GM18499 (cell line): ENCODE measurements at regions not wholly inside any gene's neighbourhood (a gene's known extent, or its start where the extent isn't known, plus 50 kb on each side); places are given as distances from the start of the nearest gene placed in this dataset.

Source experiments
- ATAC-seq: cut with Tn5 transposase; IDR thresholded peaks from one replicate; pipeline ENCODE4 v1.9.1; 2021; ENCODE audit warnings: moderate number of reproducible peaks; ENCODE audit not compliant: insufficient read depth, unreplicated experiment

DNA sequence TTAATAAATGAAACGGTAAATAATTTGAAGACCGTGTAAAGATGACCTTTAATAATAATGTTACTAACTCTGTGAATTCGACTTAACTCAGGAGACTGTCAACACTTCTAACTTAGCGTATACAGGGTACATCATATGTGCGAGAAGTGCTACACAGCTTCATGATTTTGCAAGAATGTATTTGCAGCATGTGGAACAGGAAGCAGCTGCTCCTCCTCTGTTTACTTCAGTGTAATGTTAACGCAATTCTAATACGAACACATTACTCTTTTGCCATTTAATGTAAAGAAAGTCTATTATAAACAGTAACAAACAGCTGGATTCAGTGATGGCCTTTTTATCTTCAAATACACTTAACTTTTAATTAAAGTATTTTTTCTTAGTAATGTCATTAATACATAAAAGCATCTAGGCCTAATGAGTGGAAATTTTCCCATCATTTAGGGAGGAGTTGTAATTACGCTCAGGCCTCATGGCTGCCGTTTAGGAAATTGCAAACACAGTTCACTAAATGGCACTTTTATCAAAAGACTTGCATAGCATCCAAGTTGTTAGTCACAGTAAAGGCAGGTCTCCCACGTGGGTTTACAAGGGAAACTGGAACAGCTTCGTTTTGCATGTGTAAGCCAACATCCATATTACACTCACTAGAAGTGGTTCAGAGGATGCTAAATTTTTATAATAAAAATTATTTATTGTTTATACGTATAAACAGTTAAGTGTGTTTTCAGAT is 635.7 kb downstream of the FBXO15 start:
- no peak for ATAC-seq

DNA sequence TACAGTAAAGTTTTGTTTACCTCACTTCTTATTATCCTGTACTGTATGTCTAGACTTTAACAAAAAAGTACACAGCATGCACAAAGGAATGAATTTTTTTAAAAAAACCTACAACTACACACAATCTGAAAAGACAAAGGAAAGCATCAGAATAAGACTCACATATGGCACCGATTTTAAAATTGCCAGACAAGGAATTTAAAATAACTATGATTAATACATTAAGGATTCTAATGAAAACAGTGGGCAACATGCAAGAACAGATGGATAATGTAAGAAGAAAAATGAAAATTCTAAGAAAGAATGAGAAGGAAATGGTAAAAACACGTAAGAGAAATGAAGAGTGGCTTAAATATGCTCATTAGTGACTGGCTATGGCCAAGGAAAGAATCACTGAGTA is 638.2 kb downstream of the FBXO15 start:
- ATAC-seq, result no peak

GRCh38 chr18:73503326-73503725 is 635.5 kb upstream of the NETO1 start:
- ATAC-seq, result no peak

- no peak for ATAC-seq
Measured at GRCh38 chr18:73487966-73488365, 620.2 kb upstream of the NETO1 start.

- no peak for ATAC-seq
Measured at GRCh38 chr18:73485166-73485565, 617.4 kb upstream of the NETO1 start.

- ATAC-seq, result no peak
Measured at GRCh38 chr18:73482901-73483300, 615.1 kb upstream of the NETO1 start.

DNA sequence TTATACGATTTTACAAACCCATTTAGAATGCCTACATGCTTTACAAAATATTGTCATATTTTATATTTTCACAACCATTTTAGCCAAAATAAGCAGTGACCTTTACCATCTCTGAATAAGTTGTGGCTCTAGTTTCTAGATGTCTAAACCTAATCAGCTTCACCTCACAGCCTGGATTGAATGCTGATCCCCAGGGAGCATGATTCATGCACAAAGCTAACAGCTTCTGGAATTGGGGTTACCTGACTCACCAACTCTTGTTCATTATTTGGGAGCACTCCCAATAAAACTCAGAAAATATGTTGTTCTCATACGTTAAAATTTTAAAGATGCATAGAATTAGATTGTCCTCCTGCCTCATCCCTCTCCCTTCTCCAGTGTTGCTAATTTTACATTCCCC is 611.7 kb upstream of the NETO1 start:
- no peak for ATAC-seq

DNA sequence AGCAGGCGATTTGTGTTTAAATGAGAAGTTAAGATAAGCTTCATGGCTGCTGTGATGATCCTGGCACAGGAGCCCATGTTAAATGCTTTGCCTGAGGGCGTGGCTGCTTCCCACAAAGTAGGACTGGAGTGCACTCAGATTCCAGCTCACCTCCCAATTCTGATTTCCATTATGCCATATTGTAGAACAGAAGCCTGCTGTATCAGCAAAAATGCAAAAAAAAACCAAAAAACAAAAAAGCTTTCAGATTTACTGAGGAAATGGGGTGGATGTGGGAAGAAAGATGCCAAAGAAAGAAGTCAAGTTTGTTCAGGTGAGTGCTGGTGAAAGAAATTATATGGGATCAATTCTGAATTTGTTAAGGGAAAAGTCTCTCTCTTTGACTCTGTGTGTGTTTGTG is 610.4 kb upstream of the NETO1 start:
- ATAC-seq, result no peak

DNA sequence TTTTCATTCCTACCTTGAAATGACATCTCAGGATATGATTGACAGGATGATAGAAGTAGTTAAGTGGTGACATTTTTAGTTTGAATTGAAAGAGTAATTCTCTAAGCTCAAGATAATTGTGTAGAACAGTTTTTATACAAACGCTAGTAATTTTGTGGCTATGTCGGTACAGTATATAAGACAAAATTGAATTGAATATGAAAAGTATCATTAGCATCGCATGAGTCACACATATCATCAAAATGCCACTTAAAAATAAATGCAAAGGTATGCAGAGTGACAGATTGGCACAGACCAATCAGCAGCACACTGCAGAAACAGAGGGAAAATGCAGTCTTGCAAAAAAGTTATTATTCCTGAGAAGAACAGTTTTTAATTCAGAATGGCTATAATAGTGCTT is 608.2 kb upstream of the NETO1 start:
- no peak for ATAC-seq

DNA sequence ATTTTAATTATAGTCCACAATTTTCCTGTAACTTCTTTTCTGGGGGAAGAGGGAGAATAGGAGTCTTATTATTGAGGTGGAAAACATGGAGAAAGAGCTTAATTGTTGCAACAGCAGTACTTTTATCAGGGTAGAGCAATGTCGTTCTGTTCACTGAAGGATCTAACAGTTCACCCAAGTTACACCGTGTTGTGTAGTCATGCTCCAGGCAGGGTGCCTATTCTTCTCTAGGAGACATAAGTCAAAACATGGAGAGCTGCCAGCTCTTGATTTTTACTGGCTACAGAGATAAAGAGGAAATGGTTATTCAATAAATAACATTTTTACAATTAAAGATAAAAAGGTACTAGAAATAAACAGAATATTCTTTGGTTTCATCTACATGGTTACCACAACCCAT is 594.3 kb upstream of the NETO1 start:
- ATAC-seq, result no peak

DNA sequence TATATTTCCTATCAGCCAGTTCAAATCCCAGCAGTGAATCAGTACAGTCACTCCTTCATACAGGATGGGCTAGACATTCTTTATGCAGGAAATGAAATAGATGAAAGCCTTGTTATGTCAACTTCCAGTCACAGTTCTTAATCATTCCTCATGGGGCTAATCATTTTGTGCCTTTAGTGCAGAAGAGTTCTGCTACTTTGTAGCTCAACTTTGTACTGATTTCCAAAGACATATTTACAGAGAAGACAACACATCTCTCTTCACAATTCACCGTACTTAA is 593.9 kb upstream of the NETO1 start:
- ATAC-seq, result no peak

DNA sequence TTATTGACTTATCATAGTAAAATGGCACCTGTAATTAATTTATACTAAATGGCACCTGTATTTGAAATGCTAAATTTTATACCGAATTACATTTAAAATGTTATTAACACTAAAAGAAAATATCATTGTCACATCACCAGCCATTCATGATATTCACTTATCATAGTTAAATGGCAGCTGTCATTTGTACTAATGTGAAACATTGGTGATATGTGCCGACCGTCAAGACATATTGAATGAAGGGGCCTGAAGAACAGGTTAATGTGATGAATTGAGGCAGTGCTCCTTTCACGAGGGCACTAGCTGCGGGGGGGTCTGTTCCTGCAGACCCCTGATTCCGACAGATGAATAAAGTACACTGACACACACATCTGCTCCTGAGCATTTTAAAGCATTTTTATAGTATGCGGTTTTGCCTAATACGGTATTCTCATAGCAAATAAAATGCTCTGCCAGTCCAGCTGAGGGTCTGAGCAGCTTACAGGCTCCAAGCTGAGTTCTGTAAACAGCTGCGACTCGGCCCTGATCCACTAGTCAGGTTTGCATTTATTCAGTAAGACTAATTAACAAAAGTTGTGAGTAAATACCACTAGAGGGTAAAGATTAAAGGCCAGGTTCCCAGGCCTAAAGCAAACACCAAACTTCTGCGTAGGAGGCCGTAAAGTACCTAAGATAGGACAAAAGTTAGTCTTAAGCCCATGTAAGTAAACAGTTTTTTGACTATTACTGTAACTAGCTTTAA is 593.4 kb upstream of the NETO1 start:
- ATAC-seq, result no peak

GRCh38 chr18:73458186-73458964 is 590.6 kb upstream of the NETO1 start:
- no peak for ATAC-seq

DNA sequence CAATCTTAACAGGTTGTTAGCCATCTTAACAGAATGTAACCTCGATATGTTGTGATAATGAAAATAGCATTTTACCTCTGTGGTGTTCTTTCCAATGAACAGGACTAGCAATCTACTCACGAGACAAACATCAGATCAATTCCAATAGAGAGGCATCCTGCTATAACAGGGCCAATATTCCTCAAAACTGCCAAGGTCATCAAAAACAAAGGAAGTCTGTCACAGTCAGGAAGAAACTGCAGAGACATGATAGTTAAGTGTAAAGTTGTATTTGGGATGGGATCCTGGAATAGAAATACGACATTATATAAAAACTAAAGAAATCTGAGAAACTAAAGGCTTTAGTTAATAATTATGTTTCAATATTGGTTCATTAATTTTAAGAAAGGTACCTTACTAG is 588.9 kb upstream of the NETO1 start:
- ATAC-seq, result no peak

DNA sequence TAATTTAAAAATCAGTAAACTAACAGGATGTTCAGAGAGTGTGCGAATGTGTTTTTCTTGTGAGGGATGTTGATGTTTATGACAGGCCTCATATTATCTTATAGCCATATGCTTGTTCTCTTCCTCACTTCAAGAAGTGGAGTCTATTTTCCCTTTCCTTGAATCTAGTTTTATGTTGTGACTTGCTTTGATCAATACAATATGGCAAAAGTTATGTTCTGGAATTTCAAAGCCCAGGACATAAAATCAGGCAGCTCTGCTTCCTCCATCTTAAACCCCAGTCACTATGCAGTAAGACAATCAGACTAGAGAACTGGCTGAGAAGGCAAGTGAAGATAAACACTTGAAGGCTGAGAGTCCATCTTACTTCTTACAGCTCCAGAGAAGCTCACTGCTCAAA is 585.1 kb upstream of the NETO1 start:
- ATAC-seq, result no peak

DNA sequence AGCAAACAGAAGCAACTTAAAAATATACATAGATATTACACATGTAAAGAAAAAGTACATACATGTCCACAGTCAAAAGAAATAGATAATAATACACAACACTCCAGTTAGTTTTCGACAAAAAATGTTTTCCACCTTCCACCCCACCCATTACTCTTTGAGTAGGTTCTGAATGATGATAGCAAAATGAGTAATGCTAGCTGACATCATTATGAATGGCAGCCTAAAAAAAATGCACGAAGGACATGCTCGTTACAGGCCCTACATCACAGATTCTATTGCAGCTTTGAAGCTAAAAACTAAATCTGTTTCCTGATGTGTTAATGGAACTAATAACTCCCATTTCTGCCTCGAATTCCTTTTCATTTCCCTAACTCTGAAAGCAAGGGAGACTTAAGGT is 578.7 kb upstream of the NETO1 start:
- no peak for ATAC-seq

- ATAC-seq, result no peak
Measured at GRCh38 chr18:73431620-73432019, 563.8 kb upstream of the NETO1 start.

DNA sequence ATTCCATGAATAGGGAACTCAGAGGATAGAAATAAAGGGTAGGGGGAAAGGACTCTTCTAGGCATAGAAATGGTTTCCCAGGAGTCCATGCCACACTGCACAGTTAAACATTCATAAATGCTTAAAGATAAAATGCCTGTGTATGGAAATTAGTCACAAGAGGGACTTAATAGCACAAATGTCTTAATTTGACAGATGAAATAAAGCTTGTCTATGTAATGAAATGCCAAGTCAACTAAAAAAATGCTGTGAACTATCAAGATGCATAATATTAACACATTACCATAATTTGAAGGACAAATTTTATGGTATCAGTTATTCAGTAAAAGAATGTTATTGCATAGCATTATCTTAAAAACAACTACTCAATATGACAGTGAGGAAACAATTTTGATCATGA is 553.2 kb upstream of the NETO1 start:
- ATAC-seq, result no peak

GRCh38 chr18:73419531-73419930 is 551.7 kb upstream of the NETO1 start:
- no peak for ATAC-seq

- no peak for ATAC-seq
Measured at GRCh38 chr18:73414598-73414997, 546.8 kb upstream of the NETO1 start.

- ATAC-seq, result no peak
Measured at GRCh38 chr18:73414069-73414468, 546.3 kb upstream of the NETO1 start.

DNA sequence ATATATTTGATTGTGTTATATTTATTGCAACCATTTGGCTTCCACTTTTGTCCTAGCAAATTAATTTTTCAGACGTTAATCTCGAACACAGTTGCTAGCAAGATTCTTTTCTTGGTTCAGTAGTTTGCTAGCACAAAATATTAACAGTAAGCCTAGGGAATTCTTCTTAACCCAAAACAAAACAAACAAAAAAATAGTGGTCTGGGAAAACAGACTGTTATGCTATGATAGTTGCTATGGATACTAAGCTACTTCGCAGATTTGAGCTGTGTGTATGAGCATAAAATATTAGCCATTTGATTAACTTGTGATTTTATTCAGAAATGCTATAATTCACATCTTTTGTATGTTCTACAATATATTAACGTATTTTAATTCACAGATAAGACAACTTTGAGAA is 541.5 kb upstream of the NETO1 start:
- ATAC-seq, result no peak
